NCI-H1694 (cell line): ENCODE measurements at regions not wholly inside any gene's neighbourhood (a gene's known extent, or its start where the extent isn't known, plus 50 kb on each side); places are given as distances from the start of the nearest gene placed in this dataset.
A peak's percentile ranks its signal among the peaks of the same experiment; 100 is the strongest.
"Not testable (repeated sequence)": the region's sequence is repeated elsewhere in the genome, so short reads cannot be mapped to it uniquely, and the experiment has no call there.

ENCODE experiments used
- DNase-seq: peaks from one replicate; lab custom pipeline; 2025; lab: John Stamatoyannopoulos, UW

- no peak for DNase-seq
Observed at GRCh38 chr20:29687438-29687837, 1570.0 kb upstream of the DEFB115 start.

DNA sequence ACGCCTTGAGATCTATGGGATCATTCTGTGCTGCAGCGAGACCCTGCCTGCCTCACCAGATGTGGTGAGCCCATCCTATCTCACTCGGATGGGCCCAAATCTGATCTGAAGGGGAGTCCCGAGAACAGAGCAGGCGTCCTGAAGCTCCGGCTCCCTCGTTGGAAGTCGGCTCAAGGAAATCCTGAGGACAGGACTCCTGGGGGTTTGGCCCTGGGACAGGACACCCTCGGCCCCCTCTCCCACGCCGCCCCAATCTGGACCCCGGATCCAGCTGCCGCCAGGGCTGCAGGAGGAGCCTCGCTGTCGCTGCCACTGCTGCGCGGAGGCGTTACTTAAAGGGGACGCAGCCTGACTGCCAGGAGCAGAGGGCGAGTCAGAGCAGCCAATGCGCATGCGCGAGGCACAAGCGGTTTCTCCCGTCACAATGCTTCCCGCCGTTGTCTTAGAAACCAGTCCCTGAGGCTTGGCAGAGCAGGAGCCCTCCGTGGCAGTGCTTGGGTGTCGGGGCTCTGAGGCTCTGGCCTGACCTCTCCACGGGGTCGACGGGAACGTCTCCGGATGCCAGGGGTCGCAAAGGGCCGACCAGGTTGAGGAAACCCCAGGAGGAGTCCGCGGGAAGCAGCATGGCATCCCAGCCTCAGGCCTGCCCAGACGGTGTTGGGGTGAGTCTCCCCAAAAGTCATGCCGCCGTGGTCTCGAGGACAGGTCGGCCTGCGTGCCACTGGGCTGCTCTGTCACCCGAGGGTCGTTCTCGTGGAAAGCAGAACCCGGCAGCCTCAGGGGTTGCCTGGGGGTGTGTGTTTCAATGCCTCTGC, 1567.8 kb upstream of the DEFB115 start:
- peak; percentile 69 for DNase-seq

GRCh38 chr20:29690274-29690673, 1567.2 kb upstream of the DEFB115 start:
- DNase-seq: no peak

DNA sequence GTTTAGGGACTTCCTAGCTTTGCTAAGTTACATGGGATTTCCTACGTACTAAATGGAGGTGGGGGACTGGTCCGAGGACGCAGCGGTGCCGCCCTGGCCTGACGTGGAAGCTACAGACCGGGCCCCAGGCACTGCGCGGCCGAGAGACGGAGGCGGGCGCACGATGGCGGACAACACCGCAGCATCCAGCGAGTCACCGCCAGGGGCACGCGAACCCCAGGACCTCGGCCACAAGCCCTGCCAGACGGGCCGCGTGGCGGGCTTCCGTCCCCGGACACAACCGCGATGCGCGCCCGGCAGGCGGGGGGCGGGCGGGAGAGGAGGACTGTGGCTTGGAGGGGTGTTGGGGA, 1516.9 kb upstream of the DEFB115 start:
- no peak for DNase-seq

- DNase-seq: no peak
Observed at GRCh38 chr20:29740951-29741593, 1516.4 kb upstream of the DEFB115 start.

DNA sequence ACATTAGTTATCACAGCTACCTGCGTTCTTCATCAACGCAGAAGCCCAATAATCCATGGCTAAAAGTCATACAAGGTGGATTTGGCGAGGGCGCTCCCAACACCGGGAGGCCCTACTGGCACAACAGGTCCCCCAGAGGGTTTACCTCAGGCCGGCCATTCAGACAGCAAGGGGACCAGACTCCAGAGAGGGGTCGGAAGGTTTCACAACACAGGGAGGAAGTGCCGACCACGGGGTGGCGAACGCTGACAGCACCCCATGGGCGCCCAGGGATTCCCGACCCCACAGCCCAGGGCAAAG, 1515.9 kb upstream of the DEFB115 start:
- no peak for DNase-seq

GRCh38 chr20:29741894-29742698, 1515.4 kb upstream of the DEFB115 start:
- no peak for DNase-seq

GRCh38 chr20:29742699-29743100, 1514.8 kb upstream of the DEFB115 start:
- DNase-seq: no peak

DNA sequence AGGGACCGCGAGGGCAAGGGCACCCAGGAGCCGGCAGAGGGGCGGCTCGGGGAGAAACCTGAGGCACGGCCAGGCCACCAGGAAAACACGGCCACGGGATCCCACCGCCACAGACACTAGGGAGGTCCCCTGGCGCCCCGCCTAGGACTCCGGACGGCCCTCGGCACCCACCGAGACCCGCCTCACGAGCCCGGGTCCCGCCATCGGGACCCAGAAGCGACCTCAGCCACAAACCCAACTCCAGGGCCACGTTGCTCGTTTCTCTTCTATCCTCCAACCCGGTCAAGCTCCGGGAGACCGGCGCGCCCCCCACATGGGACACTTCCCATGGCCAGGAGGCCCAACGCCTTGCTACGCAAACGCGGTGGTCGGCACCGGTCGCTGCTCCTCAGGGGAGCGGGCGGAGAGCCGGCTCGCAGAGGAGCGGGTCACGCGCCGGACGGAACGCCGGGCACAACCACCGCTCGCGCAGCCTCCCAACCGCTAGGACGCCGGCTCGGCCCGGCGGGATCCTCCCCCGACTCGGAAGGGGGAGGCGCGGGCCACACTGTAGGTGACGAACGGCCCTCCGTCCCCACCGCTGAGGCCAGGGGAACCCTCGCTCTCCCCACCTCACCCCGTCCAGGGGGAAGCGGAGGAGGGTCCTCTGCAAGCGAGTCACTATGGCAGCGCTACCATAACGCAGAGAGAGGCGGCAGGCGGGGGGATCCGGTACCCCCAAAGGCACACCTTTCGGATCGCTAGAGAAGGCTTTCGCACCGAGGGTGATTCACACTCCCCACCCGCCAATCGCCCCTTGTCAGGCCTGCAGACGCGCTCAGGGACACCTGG, 1514.1 kb upstream of the DEFB115 start:
- DNase-seq: no peak

- no peak for DNase-seq
Observed at GRCh38 chr20:29744071-29744470, 1513.4 kb upstream of the DEFB115 start.

DNA sequence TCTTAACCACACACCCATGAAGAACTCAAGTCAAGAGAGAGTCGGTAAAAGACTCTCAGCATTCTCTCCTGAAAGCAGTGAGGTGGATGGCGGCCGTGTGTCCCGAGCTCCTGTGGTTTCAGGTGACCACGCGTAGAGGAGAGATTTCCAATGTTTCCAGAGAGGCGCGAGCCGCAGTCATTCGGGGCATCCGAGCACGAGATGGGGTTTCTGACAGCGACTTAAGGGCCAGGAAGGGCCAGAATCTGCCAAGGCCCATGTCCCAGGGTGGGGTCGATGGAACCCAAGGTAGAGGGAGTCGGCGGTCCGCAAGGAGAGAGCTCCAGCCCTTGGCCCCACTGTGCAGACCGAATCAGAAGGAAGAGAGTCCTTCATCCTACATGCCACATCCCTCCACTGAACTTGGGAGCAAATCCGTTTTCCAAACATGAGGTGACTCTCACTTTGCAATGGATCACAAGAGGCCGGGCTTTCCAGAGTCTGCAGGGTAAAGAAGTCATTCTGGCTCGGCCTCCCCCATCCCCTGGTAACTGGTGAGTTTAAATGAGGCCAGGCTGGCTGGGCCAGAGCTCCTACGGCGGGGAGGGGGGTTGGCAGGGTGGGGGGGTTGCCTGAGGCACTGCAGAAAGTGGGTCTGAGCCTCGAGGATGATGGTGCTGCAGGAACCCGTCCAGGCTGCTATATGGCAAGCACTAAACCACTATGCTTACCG, 1511.8 kb upstream of the DEFB115 start:
- not testable (repeated sequence) for DNase-seq

GRCh38 chr20:29750268-29750899, 1507.1 kb upstream of the DEFB115 start:
- DNase-seq: no peak

DNA sequence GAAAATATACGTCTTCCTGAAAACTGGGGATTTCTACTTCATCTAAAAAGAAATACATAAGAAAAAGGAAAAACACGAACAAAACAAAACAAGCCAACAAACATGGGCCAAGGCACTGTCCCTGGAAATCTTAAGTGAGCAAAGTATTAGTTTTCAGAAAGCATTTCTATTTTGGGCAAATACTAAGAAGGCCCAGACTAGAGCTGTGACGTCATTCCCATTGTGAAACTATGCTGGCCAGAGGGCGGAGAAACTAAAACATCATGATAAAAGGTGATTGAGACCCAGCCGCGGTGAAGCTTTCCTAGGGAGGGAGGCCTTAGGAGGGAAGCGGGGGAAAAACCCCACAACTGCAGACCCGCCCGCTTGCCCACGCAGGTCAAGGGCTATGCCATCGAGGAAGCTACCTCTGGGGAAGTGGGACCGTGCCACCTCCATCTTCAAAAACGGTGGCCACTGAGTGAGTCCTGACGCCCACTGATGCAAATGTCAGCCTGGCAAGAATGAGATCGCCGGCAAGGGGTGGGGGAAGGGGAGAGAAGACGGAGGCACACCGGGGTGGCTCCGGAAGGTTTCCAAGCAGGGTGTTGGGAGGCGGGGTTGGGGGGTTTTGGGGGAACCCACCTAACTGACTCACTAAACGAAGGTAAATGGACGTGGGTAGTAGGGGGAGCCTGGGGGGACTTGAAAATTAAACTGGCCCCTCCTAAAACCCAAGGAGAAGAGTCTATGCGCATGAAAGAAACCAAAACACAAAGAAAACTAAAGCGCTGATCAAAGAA, 1504.6 kb upstream of the DEFB115 start:
- DNase-seq: not testable (repeated sequence)

DNA sequence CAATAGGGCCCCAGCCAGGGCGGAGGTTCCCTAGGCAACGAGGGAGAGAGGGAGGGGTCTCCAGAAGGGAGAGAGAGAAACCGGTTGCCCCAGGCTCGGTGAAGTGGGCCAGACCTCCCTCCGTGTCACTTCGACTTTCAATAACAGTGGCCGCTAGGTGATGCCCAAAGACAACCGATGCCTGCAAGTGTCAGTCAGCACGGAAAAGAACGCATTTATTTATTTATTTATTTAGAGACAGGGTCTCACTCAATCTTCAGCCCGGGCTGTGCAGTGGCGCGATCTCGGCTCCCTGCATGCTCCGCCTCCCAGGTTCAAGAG, 1504.1 kb upstream of the DEFB115 start:
- not testable (repeated sequence) for DNase-seq

GRCh38 chr20:29753879-29754278, 1503.6 kb upstream of the DEFB115 start:
- DNase-seq: not testable (repeated sequence)

DNA sequence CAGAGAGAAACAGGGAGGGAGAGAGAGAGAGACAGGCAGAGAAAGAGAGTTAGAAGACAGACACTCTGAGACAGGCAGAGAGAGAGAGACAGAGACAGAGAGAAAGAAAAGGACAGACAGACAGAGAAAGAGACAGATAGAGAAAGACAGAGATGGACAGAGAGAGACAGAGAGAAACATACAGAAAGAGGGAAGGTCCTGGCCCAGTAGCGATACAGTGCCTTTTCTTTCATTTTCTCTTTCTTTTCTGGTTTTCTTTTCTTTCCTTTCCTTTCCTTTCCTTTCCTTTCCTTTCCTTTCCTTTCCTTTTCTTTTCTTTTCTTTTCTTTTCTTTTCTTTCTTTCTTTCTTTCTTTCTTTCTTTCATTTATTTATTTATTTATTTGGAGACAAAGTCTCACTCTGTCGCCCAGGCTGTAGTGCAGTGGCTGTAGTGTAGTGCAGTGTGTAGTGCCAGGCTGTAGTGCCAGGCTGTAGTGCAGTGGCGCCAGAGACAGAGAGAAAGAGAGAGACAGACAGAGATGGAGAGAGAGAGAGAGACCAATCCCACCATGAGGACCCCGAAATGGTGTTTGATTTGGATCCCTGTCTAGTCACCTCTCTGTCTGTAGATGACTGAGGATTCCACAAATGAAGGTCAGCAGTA, 1501.5 kb upstream of the DEFB115 start:
- not testable (repeated sequence) for DNase-seq

GRCh38 chr20:29756664-29757063, 1500.8 kb upstream of the DEFB115 start:
- no peak for DNase-seq

- DNase-seq: not testable (repeated sequence)
Observed at GRCh38 chr20:29761621-29762385, 1495.7 kb upstream of the DEFB115 start.

DNA sequence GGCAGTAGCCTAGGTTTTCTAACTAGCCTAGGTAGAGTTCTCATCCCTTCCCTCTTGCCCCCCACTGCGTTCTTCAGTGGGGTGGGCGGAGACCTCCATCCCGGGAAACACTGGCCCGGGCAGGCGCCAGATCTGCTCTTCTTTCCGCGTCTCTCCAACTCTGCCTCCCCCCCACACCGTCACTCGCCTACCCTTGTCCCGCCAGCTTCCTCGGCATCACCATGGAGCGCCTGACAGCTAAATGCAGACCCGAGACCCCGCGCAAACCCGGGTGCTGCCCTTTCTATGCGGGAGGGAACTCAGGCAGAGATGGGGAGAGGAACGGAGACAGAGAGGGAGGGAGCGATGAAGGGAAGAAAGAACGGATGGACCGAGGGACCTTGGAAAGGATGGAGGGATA, 1494.8 kb upstream of the DEFB115 start:
- DNase-seq: no peak
